ENCODE measurements at regions not wholly inside any gene's neighbourhood (a gene's known extent, or its start where the extent isn't known, plus 50 kb on each side); places are given as distances from the start of the nearest gene placed in this dataset.

DNA sequence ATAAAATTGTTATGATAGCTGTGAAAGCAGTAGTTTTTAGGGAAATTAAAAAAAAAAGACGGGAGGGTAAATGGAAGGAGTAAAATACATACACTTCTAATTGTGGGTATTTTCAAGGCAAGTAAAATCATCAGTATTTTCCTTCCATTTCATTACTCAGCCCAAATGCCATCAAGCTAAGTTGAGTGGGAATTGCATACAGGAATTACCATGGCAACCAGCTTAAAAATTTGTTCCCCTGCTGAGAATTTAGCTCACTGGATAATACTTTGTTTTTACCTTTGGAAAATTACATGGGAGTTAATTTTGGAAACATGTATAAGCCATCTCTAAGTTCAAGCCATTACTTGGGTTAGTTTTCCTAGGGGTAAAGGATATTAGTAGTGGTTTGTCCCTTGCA lies 1873.4 kb downstream of the LRRC4C start:
- no peaks in the 10 kb centered on the region for H3K27me3 ChIP-seq (replicated peaks in 1 of 2; ENCODE audit: control insufficient read depth in 2 of 2, insufficient read depth in 2 of 2, low read length in 1 of 2)
- FAIRE-seq: no peak
- H3K9ac ChIP-seq (ENCODE audit: control insufficient read depth, insufficient read depth, low read length): no peak overlapping the region
- H3K79me2 ChIP-seq (ENCODE audit: control insufficient read depth, insufficient read depth, low read length): no peaks in the 10 kb centered on the region
- no peaks in the 10 kb centered on the region for H3K4me1 ChIP-seq (ENCODE audit: control insufficient read depth, insufficient read depth, low read length)
- no peak overlapping the region for H2AFZ ChIP-seq (ENCODE audit: control insufficient read depth, low read depth, low read length)
- no peak overlapping the region for H3K27ac ChIP-seq (ENCODE audit: control insufficient read depth, insufficient read depth)
- intact Hi-C loops (cut with micrococcal nuclease; ENCODE audit: unreplicated experiment) (no loop called here), in situ Hi-C loops (cut with MboI) (no loop called here)
- no peak for ATAC-seq
- H3K4me3 ChIP-seq: no peak overlapping the region
- ChIA-PET SMC1A (ENCODE audit: uncharacterized antibody, unreplicated experiment) (no interaction called here), RAD21 (ENCODE audit: unreplicated experiment) (interaction anchor here (0.6 kb wide), 1 partner anchor 665 kb away, joined by 3 read pairs; no protein-coding TSS in a partner anchor), POLR2A (no interaction called here), CTCF (no interaction called here)
- no peak overlapping the region for H3K4me2 ChIP-seq (ENCODE audit: control insufficient read depth, insufficient read depth)
- H3K9me3 ChIP-seq (replicated peaks; ENCODE audit: control insufficient read depth, insufficient read depth, low read length): no peaks in the 10 kb centered on the region
- DNase-seq (ENCODE audit: low read depth, low spot score): no peak
- BruUV-seq (replicated peaks): no TSS peak
- no peaks in the 10 kb centered on the region for H4K20me1 ChIP-seq (ENCODE audit: control insufficient read depth, insufficient read depth)
- no peaks in the 10 kb centered on the region for H3K36me3 ChIP-seq (ENCODE audit: control insufficient read depth in 2 of 2, insufficient read depth in 2 of 2, low read length in 1 of 2)
- 0% methylated on average over 1 of the region's 1 CpG for WGBS (ENCODE audit: insufficient coverage, insufficient replicate concordance, low lambda C conversion rate, missing lambda C conversion rate)
- TF ChIP-seq WRNIP1 (IDR thresholded peaks at IDR 0.05; ENCODE audit: borderline replicate concordance, low read depth, low read length): no peak
- no peak for TF ChIP-seq RAD51 (IDR thresholded peaks at IDR 0.05)
- TF ChIP-seq, protein P1, sequence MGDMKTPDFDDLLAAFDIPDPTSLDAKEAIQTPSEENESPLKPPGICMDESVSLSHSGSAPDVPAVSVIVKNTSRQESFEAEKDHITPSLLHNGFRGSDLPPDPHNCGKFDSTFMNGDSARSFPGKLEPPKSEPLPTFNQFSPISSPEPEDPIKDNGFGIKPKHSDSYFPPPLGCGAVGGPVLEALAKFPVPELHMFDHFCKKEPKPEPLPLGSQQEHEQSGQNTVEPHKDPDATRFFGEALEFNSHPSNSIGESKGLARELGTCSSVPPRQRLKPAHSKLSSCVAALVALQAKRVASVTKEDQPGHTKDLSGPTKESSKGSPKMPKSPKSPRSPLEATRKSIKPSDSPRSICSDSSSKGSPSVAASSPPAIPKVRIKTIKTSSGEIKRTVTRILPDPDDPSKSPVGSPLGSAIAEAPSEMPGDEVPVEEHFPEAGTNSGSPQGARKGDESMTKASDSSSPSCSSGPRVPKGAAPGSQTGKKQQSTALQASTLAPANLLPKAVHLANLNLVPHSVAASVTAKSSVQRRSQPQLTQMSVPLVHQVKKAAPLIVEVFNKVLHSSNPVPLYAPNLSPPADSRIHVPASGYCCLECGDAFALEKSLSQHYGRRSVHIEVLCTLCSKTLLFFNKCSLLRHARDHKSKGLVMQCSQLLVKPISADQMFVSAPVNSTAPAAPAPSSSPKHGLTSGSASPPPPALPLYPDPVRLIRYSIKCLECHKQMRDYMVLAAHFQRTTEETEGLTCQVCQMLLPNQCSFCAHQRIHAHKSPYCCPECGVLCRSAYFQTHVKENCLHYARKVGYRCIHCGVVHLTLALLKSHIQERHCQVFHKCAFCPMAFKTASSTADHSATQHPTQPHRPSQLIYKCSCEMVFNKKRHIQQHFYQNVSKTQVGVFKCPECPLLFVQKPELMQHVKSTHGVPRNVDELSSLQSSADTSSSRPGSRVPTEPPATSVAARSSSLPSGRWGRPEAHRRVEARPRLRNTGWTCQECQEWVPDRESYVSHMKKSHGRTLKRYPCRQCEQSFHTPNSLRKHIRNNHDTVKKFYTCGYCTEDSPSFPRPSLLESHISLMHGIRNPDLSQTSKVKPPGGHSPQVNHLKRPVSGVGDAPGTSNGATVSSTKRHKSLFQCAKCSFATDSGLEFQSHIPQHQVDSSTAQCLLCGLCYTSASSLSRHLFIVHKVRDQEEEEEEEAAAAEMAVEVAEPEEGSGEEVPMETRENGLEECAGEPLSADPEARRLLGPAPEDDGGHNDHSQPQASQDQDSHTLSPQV (IDR thresholded peaks at IDR 0.05): no peak
- no peak for TF ChIP-seq EZH2 (IDR thresholded peaks at IDR 0.05; ENCODE audit: borderline replicate concordance, control insufficient read depth, low read depth, low read length)
- TF ChIP-seq, protein P2, sequence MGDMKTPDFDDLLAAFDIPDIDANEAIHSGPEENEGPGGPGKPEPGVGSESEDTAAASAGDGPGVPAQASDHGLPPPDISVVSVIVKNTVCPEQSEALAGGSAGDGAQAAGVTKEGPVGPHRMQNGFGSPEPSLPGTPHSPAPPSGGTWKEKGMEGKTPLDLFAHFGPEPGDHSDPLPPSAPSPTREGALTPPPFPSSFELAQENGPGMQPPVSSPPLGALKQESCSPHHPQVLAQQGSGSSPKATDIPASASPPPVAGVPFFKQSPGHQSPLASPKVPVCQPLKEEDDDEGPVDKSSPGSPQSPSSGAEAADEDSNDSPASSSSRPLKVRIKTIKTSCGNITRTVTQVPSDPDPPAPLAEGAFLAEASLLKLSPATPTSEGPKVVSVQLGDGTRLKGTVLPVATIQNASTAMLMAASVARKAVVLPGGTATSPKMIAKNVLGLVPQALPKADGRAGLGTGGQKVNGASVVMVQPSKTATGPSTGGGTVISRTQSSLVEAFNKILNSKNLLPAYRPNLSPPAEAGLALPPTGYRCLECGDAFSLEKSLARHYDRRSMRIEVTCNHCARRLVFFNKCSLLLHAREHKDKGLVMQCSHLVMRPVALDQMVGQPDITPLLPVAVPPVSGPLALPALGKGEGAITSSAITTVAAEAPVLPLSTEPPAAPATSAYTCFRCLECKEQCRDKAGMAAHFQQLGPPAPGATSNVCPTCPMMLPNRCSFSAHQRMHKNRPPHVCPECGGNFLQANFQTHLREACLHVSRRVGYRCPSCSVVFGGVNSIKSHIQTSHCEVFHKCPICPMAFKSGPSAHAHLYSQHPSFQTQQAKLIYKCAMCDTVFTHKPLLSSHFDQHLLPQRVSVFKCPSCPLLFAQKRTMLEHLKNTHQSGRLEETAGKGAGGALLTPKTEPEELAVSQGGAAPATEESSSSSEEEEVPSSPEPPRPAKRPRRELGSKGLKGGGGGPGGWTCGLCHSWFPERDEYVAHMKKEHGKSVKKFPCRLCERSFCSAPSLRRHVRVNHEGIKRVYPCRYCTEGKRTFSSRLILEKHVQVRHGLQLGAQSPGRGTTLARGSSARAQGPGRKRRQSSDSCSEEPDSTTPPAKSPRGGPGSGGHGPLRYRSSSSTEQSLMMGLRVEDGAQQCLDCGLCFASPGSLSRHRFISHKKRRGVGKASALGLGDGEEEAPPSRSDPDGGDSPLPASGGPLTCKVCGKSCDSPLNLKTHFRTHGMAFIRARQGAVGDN (IDR thresholded peaks at IDR 0.05): no peak
- no peak for TF ChIP-seq TBL1XR1 (IDR thresholded peaks at IDR 0.05; ENCODE audit: low read depth, low read length)
- no peak for TF ChIP-seq STAT3 (IDR thresholded peaks at IDR 0.05; ENCODE audit: low read depth, low read length)
- TF ChIP-seq STAT1 (conservative IDR thresholded peaks at IDR 0.05): no peak
- no peak for TF ChIP-seq IRF4 (IDR thresholded peaks at IDR 0.05; ENCODE audit: low read depth, low read length)
- TF ChIP-seq ZSCAN29 (IDR thresholded peaks at IDR 0.05): no peak
- TF ChIP-seq ZNF217 (IDR thresholded peaks at IDR 0.05): no peak
- TF ChIP-seq SMARCA5 (IDR thresholded peaks at IDR 0.05): no peak
- no peak for TF ChIP-seq NFIC (IDR thresholded peaks at IDR 0.05; ENCODE audit: low read depth, low read length)
- no peak for TF ChIP-seq POLR2A (IDR thresholded peaks at IDR 0.05; ENCODE audit: low read depth, low read length)
- TF ChIP-seq NR2C2 (IDR thresholded peaks at IDR 0.05; ENCODE audit: borderline replicate concordance, control insufficient read depth, insufficient read length, low read depth): no peak
- TF ChIP-seq IKZF1 (conservative IDR thresholded peaks at IDR 0.05): no peak
- TF ChIP-seq, protein P3, sequence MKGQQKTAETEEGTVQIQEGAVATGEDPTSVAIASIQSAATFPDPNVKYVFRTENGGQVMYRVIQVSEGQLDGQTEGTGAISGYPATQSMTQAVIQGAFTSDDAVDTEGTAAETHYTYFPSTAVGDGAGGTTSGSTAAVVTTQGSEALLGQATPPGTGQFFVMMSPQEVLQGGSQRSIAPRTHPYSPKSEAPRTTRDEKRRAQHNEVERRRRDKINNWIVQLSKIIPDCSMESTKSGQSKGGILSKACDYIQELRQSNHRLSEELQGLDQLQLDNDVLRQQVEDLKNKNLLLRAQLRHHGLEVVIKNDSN (IDR thresholded peaks at IDR 0.05; ENCODE audit: borderline replicate concordance, extremely low read length, insufficient read depth, low read depth, low read length): no peak
- no peak for TF ChIP-seq SRF (IDR thresholded peaks at IDR 0.05; ENCODE audit: low read depth in 2 of 2, low read length in 2 of 2)
- TF ChIP-seq ZBED1 (IDR thresholded peaks at IDR 0.05; ENCODE audit: borderline replicate concordance): no peak
